Heart left ventricle (tissue), 13 donors: ENCODE measurements at regions not wholly inside any gene's neighbourhood (a gene's known extent, or its start where the extent isn't known, plus 50 kb on each side); places are given as distances from the start of the nearest gene placed in this dataset.

ENCODE experiments used
- CTCF ChIP-seq, 12 donors: fragments of 200-600 bp; sonication (generic) in 4 of 12; IDR thresholded peaks; one replicate each; pipeline versions ENCODE4 v1.5.0 to v1.8.0; 2018 to 2022; ENCODE audit warnings: antibody characterized with exemption in 12 of 12, mild to moderate bottlenecking in 5 of 12
- POLR2A ChIP-seq, 2 donors: fragments of 450-650 bp; IDR thresholded peaks; one replicate each; pipeline ENCODE4 v1.6.1; 2017; ENCODE audit warnings: antibody characterized with exemption in 2 of 2, mild to moderate bottlenecking in 2 of 2, moderate library complexity in 2 of 2
- donor health status: ischemic (EF 13 %, LVEDD 7.1; RV severe dilation, severe dysfunction).
- donor health status: DM: no; HTN: yes; CAD: no.
- donor health status: DM: no; HTN: no; CAD: no.
- donor health status: ischemic (EF 25% LVEDD 6.9; RV normal size, moderate dysfunction).
- donor health status: ischemic (EF 25% LVEDD 5.7; RV mildly dilated, moderate dysfunction).
- donor health status: ischemic (EF 35%, LVEDD 5.7; RV mildly dilated, moderate dysfunction).
- donor health status: nonischemic (EF 11% LVEDD 7.7; RV severe dilation, severe dysfunction).
- donor health status: DM: yes; HTN: yes; CAD: no.
- donor health status: PGD.
- donor health status: ischemic (EF 29% LVEDD 5.4; RV normal size, mild dysfunction).
- donor health status: nonischemic (EF 23%, LVEDD 6.1; RV moderate dilation, normal function).

GRCh38 chr12:24175929-24176328 is 226.5 kb upstream of the SOX5 start:
- TF ChIP-seq CTCF (IDR thresholded peaks at IDR 0.05) (no peak), POLR2A (IDR thresholded peaks at IDR 0.05) (no peak)
